Liver (tissue), 3 donors: ENCODE measurements at regions not wholly inside any gene's neighbourhood (a gene's known extent, or its start where the extent isn't known, plus 50 kb on each side); places are given as distances from the start of the nearest gene placed in this dataset.

Source experiments
- GABPA ChIP-seq, 2 donors: IDR thresholded peaks in 1 of 2; conservative IDR thresholded peaks in 1 of 2; 2 replicates each; pipeline ENCODE4 v1.6.1; 2016; ENCODE audit warnings: antibody characterized with exemption in 2 of 2, mild to moderate bottlenecking in 1 of 2, moderate library complexity in 1 of 2
- JUND ChIP-seq, 2 donors: IDR thresholded peaks; 2 replicates each; pipeline ENCODE4 v1.6.1; 2016; ENCODE audit warnings: antibody characterized with exemption in 2 of 2
- RXRA ChIP-seq, 2 donors: IDR thresholded peaks; 2 replicates each; pipeline ENCODE4 v1.6.1; 2017 to 2018; ENCODE audit warnings: antibody characterized with exemption in 2 of 2, mild to moderate bottlenecking in 1 of 2
- SP1 ChIP-seq: IDR thresholded peaks from 2 replicates; pipeline ENCODE4 v1.6.1; 2018; ENCODE audit warnings: antibody characterized with exemption, mild to moderate bottlenecking
- TF ChIP-seq, protein P1 (sequence below): fragments of 150-350 bp; IDR thresholded peaks from 2 replicates; pipeline ENCODE4 v1.5.1; 2017; ENCODE audit warnings: improper control_type of control experiment, low read depth, low read length; ENCODE audit not compliant: missing input control
- TF ChIP-seq, protein P2 (sequence below): IDR thresholded peaks from 2 replicates; pipeline ENCODE4 v1.6.1; 2016; ENCODE audit warnings: antibody characterized with exemption
- TF ChIP-seq, protein P3 (sequence below): IDR thresholded peaks from 2 replicates; pipeline ENCODE4 v1.6.1; 2016; ENCODE audit warnings: antibody characterized with exemption, mild to moderate bottlenecking
- donor health status: healthy.
- donor health status: healthy.

DNA sequence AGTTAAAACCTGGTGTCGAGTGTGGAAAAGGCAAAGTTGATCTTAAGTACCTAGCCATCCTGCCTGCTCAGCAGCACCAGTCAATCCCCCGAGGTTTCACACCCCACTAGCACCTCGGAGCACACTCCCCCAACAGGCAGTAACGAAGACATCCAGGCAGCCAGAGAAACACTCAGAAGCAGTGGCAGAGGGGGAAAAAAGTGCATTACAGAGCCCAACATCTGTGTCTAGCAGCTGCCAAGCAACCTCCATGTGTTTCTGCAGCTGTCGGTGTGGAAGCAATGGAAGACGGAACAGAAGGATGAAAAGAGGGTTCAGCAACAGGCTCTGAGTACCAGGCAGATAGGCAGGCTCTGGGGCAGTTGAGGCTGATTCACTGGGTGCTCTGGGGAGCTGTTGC lies 73.4 kb upstream of the PROX1 start:
- TF ChIP-seq, protein P1, sequence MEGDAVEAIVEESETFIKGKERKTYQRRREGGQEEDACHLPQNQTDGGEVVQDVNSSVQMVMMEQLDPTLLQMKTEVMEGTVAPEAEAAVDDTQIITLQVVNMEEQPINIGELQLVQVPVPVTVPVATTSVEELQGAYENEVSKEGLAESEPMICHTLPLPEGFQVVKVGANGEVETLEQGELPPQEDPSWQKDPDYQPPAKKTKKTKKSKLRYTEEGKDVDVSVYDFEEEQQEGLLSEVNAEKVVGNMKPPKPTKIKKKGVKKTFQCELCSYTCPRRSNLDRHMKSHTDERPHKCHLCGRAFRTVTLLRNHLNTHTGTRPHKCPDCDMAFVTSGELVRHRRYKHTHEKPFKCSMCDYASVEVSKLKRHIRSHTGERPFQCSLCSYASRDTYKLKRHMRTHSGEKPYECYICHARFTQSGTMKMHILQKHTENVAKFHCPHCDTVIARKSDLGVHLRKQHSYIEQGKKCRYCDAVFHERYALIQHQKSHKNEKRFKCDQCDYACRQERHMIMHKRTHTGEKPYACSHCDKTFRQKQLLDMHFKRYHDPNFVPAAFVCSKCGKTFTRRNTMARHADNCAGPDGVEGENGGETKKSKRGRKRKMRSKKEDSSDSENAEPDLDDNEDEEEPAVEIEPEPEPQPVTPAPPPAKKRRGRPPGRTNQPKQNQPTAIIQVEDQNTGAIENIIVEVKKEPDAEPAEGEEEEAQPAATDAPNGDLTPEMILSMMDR, result no peak
- TF ChIP-seq, protein P2, sequence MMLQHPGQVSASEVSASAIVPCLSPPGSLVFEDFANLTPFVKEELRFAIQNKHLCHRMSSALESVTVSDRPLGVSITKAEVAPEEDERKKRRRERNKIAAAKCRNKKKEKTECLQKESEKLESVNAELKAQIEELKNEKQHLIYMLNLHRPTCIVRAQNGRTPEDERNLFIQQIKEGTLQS, result no peak
- TF ChIP-seq, protein P3, sequence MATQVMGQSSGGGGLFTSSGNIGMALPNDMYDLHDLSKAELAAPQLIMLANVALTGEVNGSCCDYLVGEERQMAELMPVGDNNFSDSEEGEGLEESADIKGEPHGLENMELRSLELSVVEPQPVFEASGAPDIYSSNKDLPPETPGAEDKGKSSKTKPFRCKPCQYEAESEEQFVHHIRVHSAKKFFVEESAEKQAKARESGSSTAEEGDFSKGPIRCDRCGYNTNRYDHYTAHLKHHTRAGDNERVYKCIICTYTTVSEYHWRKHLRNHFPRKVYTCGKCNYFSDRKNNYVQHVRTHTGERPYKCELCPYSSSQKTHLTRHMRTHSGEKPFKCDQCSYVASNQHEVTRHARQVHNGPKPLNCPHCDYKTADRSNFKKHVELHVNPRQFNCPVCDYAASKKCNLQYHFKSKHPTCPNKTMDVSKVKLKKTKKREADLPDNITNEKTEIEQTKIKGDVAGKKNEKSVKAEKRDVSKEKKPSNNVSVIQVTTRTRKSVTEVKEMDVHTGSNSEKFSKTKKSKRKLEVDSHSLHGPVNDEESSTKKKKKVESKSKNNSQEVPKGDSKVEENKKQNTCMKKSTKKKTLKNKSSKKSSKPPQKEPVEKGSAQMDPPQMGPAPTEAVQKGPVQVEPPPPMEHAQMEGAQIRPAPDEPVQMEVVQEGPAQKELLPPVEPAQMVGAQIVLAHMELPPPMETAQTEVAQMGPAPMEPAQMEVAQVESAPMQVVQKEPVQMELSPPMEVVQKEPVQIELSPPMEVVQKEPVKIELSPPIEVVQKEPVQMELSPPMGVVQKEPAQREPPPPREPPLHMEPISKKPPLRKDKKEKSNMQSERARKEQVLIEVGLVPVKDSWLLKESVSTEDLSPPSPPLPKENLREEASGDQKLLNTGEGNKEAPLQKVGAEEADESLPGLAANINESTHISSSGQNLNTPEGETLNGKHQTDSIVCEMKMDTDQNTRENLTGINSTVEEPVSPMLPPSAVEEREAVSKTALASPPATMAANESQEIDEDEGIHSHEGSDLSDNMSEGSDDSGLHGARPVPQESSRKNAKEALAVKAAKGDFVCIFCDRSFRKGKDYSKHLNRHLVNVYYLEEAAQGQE, result no peak
- TF ChIP-seq JUND (IDR thresholded peaks at IDR 0.05) (no peak), GABPA (IDR thresholded peaks at IDR 0.05 in 1 of 2, conservative IDR thresholded peaks at IDR 0.05 in 1 of 2) (no peak), SP1 (no peak), RXRA (IDR thresholded peaks at IDR 0.05) (no peak)
